Spleen (tissue), 7 donors: ENCODE measurements at regions not wholly inside any gene's neighbourhood (a gene's known extent, or its start where the extent isn't known, plus 50 kb on each side); places are given as distances from the start of the nearest gene placed in this dataset.

Experiments used
- CTCF ChIP-seq, 11 experiments: fragments of 200-600 bp in 7 of 11; fragments of 450-650 bp in 4 of 11; sonication (generic) in 4 of 11; IDR thresholded peaks in 8 of 11; conservative IDR thresholded peaks in 3 of 11; 1 replicate in 7 of 11; 2 replicates in 4 of 11; pipeline versions ENCODE4 v1.4.0 to v1.8.0; 2016 to 2021; ENCODE audit warnings: antibody characterized with exemption in 11 of 11, inconsistent platforms in 4 of 11, mild to moderate bottlenecking in 1 of 11
- POLR2AphosphoS5 ChIP-seq, 3 donors: sonication (generic); formaldehyde crosslinking; IDR thresholded peaks; one replicate each; pipeline ENCODE4 v1.5.1; 2017; ENCODE audit warnings: antibody characterized with exemption in 3 of 3
- donor health status: DM: no; HTN: no; CAD: no; lungs with moderate emphysema.
- donor health status: DM: no; HTN: no; CAD: no.
- donor health status: DM: no; HTN: no; CAD: no.

DNA sequence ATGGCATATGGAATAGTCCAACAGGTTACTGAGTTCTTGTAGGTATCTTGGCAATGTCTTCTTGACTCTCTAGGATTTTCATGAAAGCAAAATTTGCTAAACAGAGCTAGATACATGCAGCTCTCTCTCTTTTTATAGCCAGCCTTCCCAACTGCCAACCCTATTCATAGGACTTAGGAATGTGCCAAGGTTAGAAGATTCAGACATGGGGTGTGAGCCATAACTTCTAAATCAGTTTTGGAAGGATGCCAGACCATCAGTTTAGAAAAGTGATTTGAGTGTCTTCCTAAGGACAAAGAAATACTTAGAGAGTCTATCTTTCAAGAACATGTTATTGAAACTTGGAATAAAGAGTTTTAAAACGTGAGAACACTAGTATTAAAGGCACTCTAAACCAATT lies 619.5 kb upstream of the FANCL start:
- TF ChIP-seq POLR2AphosphoS5 (IDR thresholded peaks at IDR 0.05) (no peak), CTCF (IDR thresholded peaks at IDR 0.05 in 8 of 11, conservative IDR thresholded peaks at IDR 0.05 in 3 of 11) (no peak)
